ENCODE measurements at regions not wholly inside any gene's neighbourhood (a gene's known extent, or its start where the extent isn't known, plus 50 kb on each side); places are given as distances from the start of the nearest gene placed in this dataset.

- ChIA-PET SMC1A (ENCODE audit: uncharacterized antibody, unreplicated experiment) (interaction anchor here (1.4 kb wide), 1 partner anchor 19 kb away, joined by 3 read pairs; no protein-coding TSS in a partner anchor), RAD21 (ENCODE audit: unreplicated experiment) (no interaction called here), POLR2A (no interaction called here), CTCF (no interaction called here)
- WGBS (ENCODE audit: insufficient coverage, insufficient replicate concordance, low lambda C conversion rate, missing lambda C conversion rate), result 0% methylated on average over 2 of the region's 2 CpGs
- in situ Hi-C loops (cut with MboI), result no loop called here
- H3K79me2 ChIP-seq (ENCODE audit: control insufficient read depth, insufficient read depth, low read length), result no peaks in the 10 kb centered on the region
- intact Hi-C loops (cut with micrococcal nuclease; ENCODE audit: unreplicated experiment), result no loop called here
- no peaks in the 10 kb centered on the region for H4K20me1 ChIP-seq (ENCODE audit: control insufficient read depth, insufficient read depth)
- no peak overlapping the region for H3K4me2 ChIP-seq (ENCODE audit: control insufficient read depth, insufficient read depth)
- FAIRE-seq (no peak), ATAC-seq (no peak), DNase-seq (ENCODE audit: low read depth, low spot score) (no peak)
- H3K27me3 ChIP-seq (replicated peaks in 1 of 2; ENCODE audit: control insufficient read depth in 2 of 2, insufficient read depth in 2 of 2, low read length in 1 of 2), result no peaks in the 10 kb centered on the region
- no peaks in the 10 kb centered on the region for H3K36me3 ChIP-seq (ENCODE audit: control insufficient read depth in 2 of 2, insufficient read depth in 2 of 2, low read length in 1 of 2)
- no peaks in the 10 kb centered on the region for H3K4me1 ChIP-seq (ENCODE audit: control insufficient read depth, insufficient read depth, low read length)
- no peak overlapping the region for H3K4me3 ChIP-seq
- BruUV-seq (replicated peaks), result no TSS peak
- H3K27ac ChIP-seq (ENCODE audit: control insufficient read depth, insufficient read depth), result no peak overlapping the region
- H2AFZ ChIP-seq (ENCODE audit: control insufficient read depth, low read depth, low read length), result no peak overlapping the region
- TF ChIP-seq TCF3 (IDR thresholded peaks at IDR 0.05; ENCODE audit: borderline replicate concordance, insufficient read depth, low read depth, low read length) (no peak), DPF2 (IDR thresholded peaks at IDR 0.05) (no peak), ZNF274 (IDR thresholded peaks at IDR 0.05; ENCODE audit: insufficient read depth, insufficient read length) (no peak), FOXK2 (IDR thresholded peaks at IDR 0.05) (no peak), ZBTB11 (CRISPR knock-in tag; IDR thresholded peaks at IDR 0.05) (no peak), BRCA1 (IDR thresholded peaks at IDR 0.05; ENCODE audit: low read depth, low read length) (no peak), RELA (IDR thresholded peaks at IDR 0.05; ENCODE audit: borderline replicate concordance, partially characterized antibody) (no peak), KDM1A (IDR thresholded peaks at IDR 0.05; ENCODE audit: borderline replicate concordance) (no peak), MLLT1 (IDR thresholded peaks at IDR 0.05) (no peak), MAX (IDR thresholded peaks at IDR 0.05; ENCODE audit: low read depth, low read length) (no peak), POLR2AphosphoS2 (IDR thresholded peaks at IDR 0.05; ENCODE audit: low read depth, low read length) (no peak), ZNF622 (IDR thresholded peaks at IDR 0.05) (no peak), POLR2A (IDR thresholded peaks at IDR 0.05; ENCODE audit: low read depth, low read length) (no peak), LARP7 (IDR thresholded peaks at IDR 0.05) (no peak), CREM (IDR thresholded peaks at IDR 0.05; ENCODE audit: low read depth) (no peak), CBX3 (IDR thresholded peaks at IDR 0.05; ENCODE audit: borderline replicate concordance, low read depth) (no peak), POLR2AphosphoS5 (IDR thresholded peaks at IDR 0.05; ENCODE audit: low read length) (no peak), ATF7 (IDR thresholded peaks at IDR 0.05; ENCODE audit: low read depth) (no peak)
- no peak overlapping the region for H3K9ac ChIP-seq (ENCODE audit: control insufficient read depth, insufficient read depth, low read length)
- H3K9me3 ChIP-seq (replicated peaks; ENCODE audit: control insufficient read depth, insufficient read depth, low read length), result no peaks in the 10 kb centered on the region
Measured at GRCh38 chr2:18317017-18317416, 243.4 kb downstream of the RDH14 start.
